ENCODE measurements at regions not wholly inside any gene's neighbourhood (a gene's known extent, or its start where the extent isn't known, plus 50 kb on each side); places are given as distances from the start of the nearest gene placed in this dataset.

DNA sequence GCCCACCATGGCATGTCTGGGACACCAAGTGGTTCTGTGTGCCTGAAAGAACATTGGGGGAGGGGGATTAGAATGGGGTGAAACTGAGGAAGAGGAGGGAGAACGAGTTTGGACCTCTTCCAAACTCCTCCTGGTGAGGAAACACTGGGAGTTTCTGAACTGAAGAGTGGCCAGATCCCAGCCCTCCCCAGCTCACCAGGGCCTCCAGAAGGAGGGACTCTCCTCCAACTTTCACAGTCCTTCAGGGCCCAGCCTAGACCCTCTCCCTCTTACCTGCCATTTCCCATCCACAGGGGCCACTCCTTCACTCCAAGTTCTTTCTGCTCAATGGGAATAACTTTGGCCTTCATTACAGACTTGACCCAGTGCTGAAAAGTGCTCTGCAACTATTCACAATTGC lies 132.0 kb upstream of the FOXK1 start:
- no peaks in the 10 kb centered on the region for H3K9me3 ChIP-seq (ENCODE audit: control insufficient read depth, low read length)
- H3K4me1 ChIP-seq (ENCODE audit: control insufficient read depth, insufficient read depth, low read length): no peaks in the 10 kb centered on the region
- H3K4me3 ChIP-seq (ENCODE audit: insufficient read depth, low read depth, low read length): no peak overlapping the region
- no peaks in the 10 kb centered on the region for H3K36me3 ChIP-seq (ENCODE audit: control insufficient read depth, insufficient read depth, low read length)
- no peak overlapping the region for H3K27ac ChIP-seq (ENCODE audit: insufficient read depth, low read depth, low read length, poor library complexity, severe bottlenecking)
- WGBS, 2 experiments: 50 to 54% methylated on average over 1 of the region's 1 CpG
- H3K27me3 ChIP-seq (ENCODE audit: control insufficient read depth, insufficient read depth, low read length, poor library complexity, severe bottlenecking): no peaks in the 10 kb centered on the region

DNA sequence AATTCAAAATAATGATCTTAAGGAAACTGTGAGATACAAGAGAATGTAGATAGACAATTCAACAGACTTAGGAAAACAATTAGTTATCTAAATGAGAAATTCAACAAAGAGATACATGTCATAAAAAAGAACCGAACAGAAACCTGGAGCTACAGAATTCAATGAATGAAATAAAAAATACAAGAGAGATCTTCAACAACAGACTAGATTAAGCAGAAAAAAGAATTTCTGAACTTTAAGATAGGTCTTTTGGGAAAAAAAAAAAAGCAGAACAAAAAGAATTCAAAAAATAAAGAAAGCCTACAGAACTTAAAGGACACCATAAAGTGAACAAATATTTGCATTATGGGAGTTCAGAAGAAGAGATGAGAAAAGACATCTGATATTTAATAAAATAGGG lies 129.1 kb upstream of the FOXK1 start:
- 100% methylated on average over 1 of the region's 1 CpG; no CpG with 5 or more reads in 1 of the 2 experiments for WGBS, 2 experiments
- Histone ChIP-seq H3K36me3 (ENCODE audit: control insufficient read depth, insufficient read depth, low read length) (no peaks in the 10 kb centered on the region), H3K4me1 (ENCODE audit: control insufficient read depth, insufficient read depth, low read length) (no peaks in the 10 kb centered on the region), H3K27ac (ENCODE audit: insufficient read depth, low read depth, low read length, poor library complexity, severe bottlenecking) (no peak overlapping the region), H3K4me3 (ENCODE audit: insufficient read depth, low read depth, low read length) (no peak overlapping the region), H3K27me3 (ENCODE audit: control insufficient read depth, insufficient read depth, low read length, poor library complexity, severe bottlenecking) (no peaks in the 10 kb centered on the region), H3K9me3 (ENCODE audit: control insufficient read depth, low read length) (no peaks in the 10 kb centered on the region)

DNA sequence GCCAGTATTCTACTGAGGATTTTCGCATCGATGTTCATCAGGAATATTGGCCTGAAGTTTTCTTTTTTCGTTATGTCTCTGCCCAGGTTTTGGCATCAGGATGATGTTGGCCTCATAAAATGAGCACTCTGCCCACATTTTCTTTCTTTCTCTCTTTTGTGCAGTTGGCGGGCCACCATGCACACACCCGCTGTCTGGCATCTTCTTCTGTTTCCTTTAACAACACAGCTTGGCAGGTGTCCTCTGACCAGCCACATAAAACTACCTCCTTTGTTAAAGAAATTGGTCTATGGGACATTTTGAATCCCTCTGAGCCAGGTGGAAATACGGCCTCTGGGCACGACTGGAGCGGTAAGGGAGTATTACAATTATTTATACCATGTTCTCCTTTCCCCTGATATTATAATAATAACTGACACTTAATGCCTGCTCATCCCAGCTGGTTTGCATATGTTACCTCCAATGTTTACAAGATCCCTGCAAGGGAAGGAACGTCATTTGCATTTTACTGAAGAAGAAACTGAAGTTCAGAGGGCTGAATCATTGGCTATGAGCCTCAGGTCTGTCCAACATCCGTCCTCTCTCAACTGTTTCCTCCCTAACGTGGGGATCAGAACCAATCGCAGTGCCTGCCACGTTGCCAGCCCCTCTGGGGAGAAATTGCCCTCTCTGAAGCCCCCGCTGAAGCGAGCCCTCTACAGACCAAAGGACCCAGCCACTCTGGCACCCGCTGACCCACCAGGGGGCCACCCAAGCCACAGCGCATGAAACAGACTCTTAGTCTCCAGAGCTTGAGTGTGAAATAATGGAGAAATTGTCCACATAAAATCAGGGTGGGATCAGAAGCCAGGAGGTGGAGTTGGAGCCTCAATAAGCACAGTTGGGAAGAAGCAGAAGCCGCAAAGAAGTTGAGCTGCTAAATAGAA lies 125.0 kb upstream of the FOXK1 start:
- 83 to 85% methylated on average over 18 of the region's 18 CpGs for WGBS, 2 experiments
- no peaks in the 10 kb centered on the region for H3K36me3 ChIP-seq (ENCODE audit: control insufficient read depth, insufficient read depth, low read length)
- no peaks in the 10 kb centered on the region for H3K27me3 ChIP-seq (ENCODE audit: control insufficient read depth, insufficient read depth, low read length, poor library complexity, severe bottlenecking)
- H3K9me3 ChIP-seq (ENCODE audit: control insufficient read depth, low read length): no peaks in the 10 kb centered on the region
- H3K27ac ChIP-seq (ENCODE audit: insufficient read depth, low read depth, low read length, poor library complexity, severe bottlenecking): no peak overlapping the region
- no peaks in the 10 kb centered on the region for H3K4me1 ChIP-seq (ENCODE audit: control insufficient read depth, insufficient read depth, low read length)
- no peak overlapping the region for H3K4me3 ChIP-seq (ENCODE audit: insufficient read depth, low read depth, low read length)

DNA sequence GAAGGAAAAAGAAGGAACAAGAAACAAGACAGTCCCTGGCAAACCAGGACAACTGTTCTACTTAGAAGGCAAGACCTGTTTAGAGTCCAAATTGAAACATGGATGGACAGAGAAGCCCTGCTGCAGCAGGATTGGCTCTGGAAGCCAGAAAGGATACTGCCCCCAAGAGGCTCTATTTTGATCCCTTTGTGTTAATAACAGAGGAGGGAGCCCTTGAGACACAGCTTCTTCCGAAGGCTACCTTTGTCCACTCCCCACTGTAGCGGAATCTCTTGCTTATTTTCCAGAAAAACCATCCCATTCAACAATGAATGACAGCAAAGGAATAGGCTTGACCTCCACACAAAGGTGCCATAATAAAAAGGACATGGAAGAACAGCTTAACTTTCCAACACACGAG lies 120.3 kb upstream of the FOXK1 start:
- H3K27ac ChIP-seq (ENCODE audit: insufficient read depth, low read depth, low read length, poor library complexity, severe bottlenecking): no peak overlapping the region
- no peaks in the 10 kb centered on the region for H3K36me3 ChIP-seq (ENCODE audit: control insufficient read depth, insufficient read depth, low read length)
- 38 to 50% methylated on average over 3 of the region's 3 CpGs for WGBS, 2 experiments
- no peak overlapping the region for H3K4me3 ChIP-seq (ENCODE audit: insufficient read depth, low read depth, low read length)
- no peaks in the 10 kb centered on the region for H3K4me1 ChIP-seq (ENCODE audit: control insufficient read depth, insufficient read depth, low read length)
- no peaks in the 10 kb centered on the region for H3K9me3 ChIP-seq (ENCODE audit: control insufficient read depth, low read length)
- H3K27me3 ChIP-seq (ENCODE audit: control insufficient read depth, insufficient read depth, low read length, poor library complexity, severe bottlenecking): no peaks in the 10 kb centered on the region

DNA sequence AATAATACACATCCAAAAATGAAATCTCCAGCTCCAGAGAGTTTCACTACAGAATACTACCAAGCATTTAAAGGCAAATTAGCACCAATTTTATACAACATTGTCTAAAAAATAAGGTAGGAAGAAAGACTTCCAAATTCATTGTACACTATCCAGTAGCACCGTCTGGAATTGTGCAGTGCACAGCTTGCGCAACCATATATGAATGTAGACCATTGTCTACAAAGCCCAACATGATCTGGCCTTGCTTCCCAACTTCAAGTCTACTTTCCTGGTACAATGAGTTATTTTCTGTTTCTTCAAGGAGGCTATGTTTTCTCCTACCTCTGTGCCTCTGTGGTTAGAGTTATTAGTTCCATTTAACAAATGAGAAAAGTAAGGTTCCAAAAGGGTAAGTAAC lies 115.4 kb upstream of the FOXK1 start:
- H3K9me3 ChIP-seq (ENCODE audit: control insufficient read depth, low read length): no peaks in the 10 kb centered on the region
- no peaks in the 10 kb centered on the region for H3K4me1 ChIP-seq (ENCODE audit: control insufficient read depth, insufficient read depth, low read length)
- H3K27me3 ChIP-seq (ENCODE audit: control insufficient read depth, insufficient read depth, low read length, poor library complexity, severe bottlenecking): no peaks in the 10 kb centered on the region
- no peak overlapping the region for H3K27ac ChIP-seq (ENCODE audit: insufficient read depth, low read depth, low read length, poor library complexity, severe bottlenecking)
- 92% methylated on average over 2 of the region's 2 CpGs for WGBS, 2 experiments
- no peak overlapping the region for H3K4me3 ChIP-seq (ENCODE audit: insufficient read depth, low read depth, low read length)
- H3K36me3 ChIP-seq (ENCODE audit: control insufficient read depth, insufficient read depth, low read length): no peaks in the 10 kb centered on the region

DNA sequence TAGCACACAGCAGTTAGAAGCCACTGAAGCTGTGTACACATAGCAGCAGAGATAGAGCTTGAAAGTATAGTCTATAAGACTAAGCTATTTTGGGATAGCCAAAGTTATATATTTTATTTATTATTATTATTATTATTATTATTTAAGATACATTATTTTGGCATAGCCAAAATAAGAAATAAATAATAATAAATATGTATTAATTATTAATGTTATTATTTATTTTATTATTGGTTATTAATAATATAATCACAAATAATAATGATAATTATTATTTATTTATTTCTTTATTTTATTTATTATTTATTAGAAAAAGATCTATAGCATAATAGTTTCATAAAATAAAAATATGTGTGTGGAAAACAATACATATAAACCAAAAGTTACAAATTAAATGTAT lies 107.2 kb upstream of the FOXK1 start:
- Histone ChIP-seq H3K4me3 (ENCODE audit: insufficient read depth, low read depth, low read length) (no peak overlapping the region), H3K36me3 (ENCODE audit: control insufficient read depth, insufficient read depth, low read length) (no peaks in the 10 kb centered on the region), H3K27me3 (ENCODE audit: control insufficient read depth, insufficient read depth, low read length, poor library complexity, severe bottlenecking) (no peaks in the 10 kb centered on the region), H3K4me1 (ENCODE audit: control insufficient read depth, insufficient read depth, low read length) (no peaks in the 10 kb centered on the region), H3K9me3 (ENCODE audit: control insufficient read depth, low read length) (no peaks in the 10 kb centered on the region), H3K27ac (ENCODE audit: insufficient read depth, low read depth, low read length, poor library complexity, severe bottlenecking) (no peak overlapping the region)

DNA sequence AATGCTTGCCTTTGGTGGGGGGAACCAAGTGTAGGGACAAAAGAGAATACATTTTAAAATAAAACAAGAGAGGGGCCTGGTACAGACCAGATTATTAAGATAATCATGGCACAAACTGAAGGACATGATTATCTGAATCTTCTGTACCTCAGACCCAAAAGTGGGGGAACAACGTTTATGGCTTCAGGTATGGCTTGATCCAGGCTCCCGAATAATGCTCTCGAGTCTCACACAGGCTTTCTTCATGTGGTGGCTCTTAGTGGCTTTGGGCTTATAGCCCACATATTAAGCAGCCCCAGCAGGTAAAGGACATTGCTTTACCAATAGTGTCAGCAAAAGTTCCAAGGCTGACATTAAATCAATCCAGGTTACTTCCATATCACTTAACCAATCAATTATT lies 106.8 kb upstream of the FOXK1 start:
- Histone ChIP-seq H3K27me3 (ENCODE audit: control insufficient read depth, insufficient read depth, low read length, poor library complexity, severe bottlenecking) (no peaks in the 10 kb centered on the region), H3K4me1 (ENCODE audit: control insufficient read depth, insufficient read depth, low read length) (no peaks in the 10 kb centered on the region), H3K36me3 (ENCODE audit: control insufficient read depth, insufficient read depth, low read length) (no peaks in the 10 kb centered on the region), H3K9me3 (ENCODE audit: control insufficient read depth, low read length) (no peaks in the 10 kb centered on the region), H3K27ac (ENCODE audit: insufficient read depth, low read depth, low read length, poor library complexity, severe bottlenecking) (no peak overlapping the region), H3K4me3 (ENCODE audit: insufficient read depth, low read depth, low read length) (no peak overlapping the region)
- 90% methylated on average over 3 of the region's 3 CpGs for WGBS, 2 experiments

DNA sequence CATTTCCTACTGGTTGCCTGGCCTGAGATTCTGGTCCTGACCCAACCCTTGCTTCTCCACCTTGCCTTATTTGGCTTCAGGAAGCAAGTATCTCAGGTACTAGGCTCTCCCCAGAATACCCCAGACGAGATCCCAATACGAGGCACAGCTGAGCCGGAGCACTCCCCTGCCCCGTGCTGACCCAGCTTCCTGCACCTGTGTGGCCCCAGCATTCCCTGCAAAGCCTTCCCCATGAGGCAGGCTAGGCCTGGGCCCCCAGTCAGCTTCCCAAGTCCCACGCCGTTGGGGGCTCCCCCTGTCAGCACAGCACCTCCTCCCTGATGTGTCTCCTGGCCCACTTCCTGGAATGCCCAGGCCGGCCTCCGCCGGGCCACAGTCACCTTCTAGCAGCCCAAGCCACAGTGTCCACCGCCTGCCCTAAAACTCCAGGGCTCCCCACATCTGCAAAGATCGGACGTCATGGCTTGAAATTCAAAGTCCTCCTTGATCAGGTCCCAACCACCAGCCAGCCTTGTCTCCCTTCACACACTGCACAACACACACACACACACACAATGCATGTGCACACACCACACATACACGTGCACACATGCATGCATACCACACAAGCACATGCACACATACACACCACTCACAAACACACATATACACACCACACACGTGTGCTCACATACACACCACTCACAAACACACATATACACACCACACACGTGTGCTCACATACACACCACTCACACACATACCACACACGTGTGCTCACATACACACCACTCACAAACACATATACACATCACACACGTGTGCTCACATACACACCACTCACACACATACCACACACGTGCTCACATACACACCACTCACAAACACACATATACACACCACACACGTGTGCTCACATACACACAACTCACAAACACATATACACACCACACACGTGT lies 78.9 kb upstream of the FOXK1 start:
- Histone ChIP-seq H3K9me3 (ENCODE audit: control insufficient read depth, low read length) (no peaks in the 10 kb centered on the region), H3K36me3 (ENCODE audit: control insufficient read depth, insufficient read depth, low read length) (no peaks in the 10 kb centered on the region), H3K4me3 (ENCODE audit: insufficient read depth, low read depth, low read length) (no peak overlapping the region), H3K4me1 (ENCODE audit: control insufficient read depth, insufficient read depth, low read length) (no peaks in the 10 kb centered on the region), H3K27ac (ENCODE audit: insufficient read depth, low read depth, low read length, poor library complexity, severe bottlenecking) (no peak overlapping the region), H3K27me3 (ENCODE audit: control insufficient read depth, insufficient read depth, low read length, poor library complexity, severe bottlenecking) (no peaks in the 10 kb centered on the region)
- 87 to 88% methylated on average over 20 of the region's 20 CpGs for WGBS, 2 experiments

DNA sequence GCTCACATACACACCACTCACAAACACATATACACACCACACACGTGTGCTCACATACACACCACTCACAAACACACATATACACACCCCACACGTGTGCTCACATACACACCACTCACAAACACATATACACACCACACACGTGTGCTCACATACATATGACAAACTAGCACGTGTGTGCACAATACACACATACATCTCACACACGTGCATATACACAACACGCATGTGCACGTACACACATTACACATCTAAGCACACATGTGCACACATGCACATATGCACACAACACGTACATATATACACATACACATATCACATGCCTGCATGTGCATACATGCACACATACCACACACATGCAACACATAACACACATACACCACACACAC lies 78.3 kb upstream of the FOXK1 start:
- H3K27ac ChIP-seq (ENCODE audit: insufficient read depth, low read depth, low read length, poor library complexity, severe bottlenecking): no peak overlapping the region
- H3K27me3 ChIP-seq (ENCODE audit: control insufficient read depth, insufficient read depth, low read length, poor library complexity, severe bottlenecking): no peaks in the 10 kb centered on the region
- no peaks in the 10 kb centered on the region for H3K36me3 ChIP-seq (ENCODE audit: control insufficient read depth, insufficient read depth, low read length)
- no peaks in the 10 kb centered on the region for H3K9me3 ChIP-seq (ENCODE audit: control insufficient read depth, low read length)
- no peak overlapping the region for H3K4me3 ChIP-seq (ENCODE audit: insufficient read depth, low read depth, low read length)
- WGBS, 2 experiments: 92 to 93% methylated on average over 8 of the region's 8 CpGs
- H3K4me1 ChIP-seq (ENCODE audit: control insufficient read depth, insufficient read depth, low read length): no peaks in the 10 kb centered on the region

DNA sequence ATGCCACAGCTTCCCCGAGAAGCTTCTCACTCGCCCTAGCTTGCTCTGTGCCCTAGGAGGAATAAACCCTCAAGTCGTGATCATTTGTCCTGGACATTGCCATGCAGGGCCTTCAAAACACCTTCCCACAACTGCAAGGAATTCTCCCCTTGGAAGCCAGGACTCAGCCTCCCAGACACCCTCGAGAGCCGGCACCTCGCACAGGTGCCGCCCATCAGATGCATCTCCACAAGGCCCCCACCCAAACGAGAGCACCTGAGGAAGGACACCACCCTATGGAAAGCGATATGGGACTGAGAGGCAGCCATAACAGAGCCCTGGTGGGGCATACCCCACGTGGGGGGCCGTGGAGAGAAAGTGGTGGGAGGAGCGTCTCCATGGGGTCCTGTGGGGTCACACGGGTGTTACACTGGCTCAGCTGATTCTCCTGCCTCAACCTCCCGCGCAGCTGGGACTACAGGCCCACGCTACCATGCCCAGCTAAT lies 77.6 kb upstream of the FOXK1 start:
- whole genome bisulfite sequencing, 2 experiments: 84 to 89% methylated on average over 16 of the region's 16 CpGs
- no peaks in the 10 kb centered on the region for H3K27me3 ChIP-seq (ENCODE audit: control insufficient read depth, insufficient read depth, low read length, poor library complexity, severe bottlenecking)
- H3K4me1 ChIP-seq (ENCODE audit: control insufficient read depth, insufficient read depth, low read length): no peaks in the 10 kb centered on the region
- H3K27ac ChIP-seq (ENCODE audit: insufficient read depth, low read depth, low read length, poor library complexity, severe bottlenecking): no peak overlapping the region
- H3K4me3 ChIP-seq (ENCODE audit: insufficient read depth, low read depth, low read length): no peak overlapping the region
- no peaks in the 10 kb centered on the region for H3K9me3 ChIP-seq (ENCODE audit: control insufficient read depth, low read length)
- H3K36me3 ChIP-seq (ENCODE audit: control insufficient read depth, insufficient read depth, low read length): no peaks in the 10 kb centered on the region

All from ectodermal cell (in vitro differentiated cells).